ENCODE measurements at regions not wholly inside any gene's neighbourhood (a gene's known extent, or its start where the extent isn't known, plus 50 kb on each side); places are given as distances from the start of the nearest gene placed in this dataset.

DNA sequence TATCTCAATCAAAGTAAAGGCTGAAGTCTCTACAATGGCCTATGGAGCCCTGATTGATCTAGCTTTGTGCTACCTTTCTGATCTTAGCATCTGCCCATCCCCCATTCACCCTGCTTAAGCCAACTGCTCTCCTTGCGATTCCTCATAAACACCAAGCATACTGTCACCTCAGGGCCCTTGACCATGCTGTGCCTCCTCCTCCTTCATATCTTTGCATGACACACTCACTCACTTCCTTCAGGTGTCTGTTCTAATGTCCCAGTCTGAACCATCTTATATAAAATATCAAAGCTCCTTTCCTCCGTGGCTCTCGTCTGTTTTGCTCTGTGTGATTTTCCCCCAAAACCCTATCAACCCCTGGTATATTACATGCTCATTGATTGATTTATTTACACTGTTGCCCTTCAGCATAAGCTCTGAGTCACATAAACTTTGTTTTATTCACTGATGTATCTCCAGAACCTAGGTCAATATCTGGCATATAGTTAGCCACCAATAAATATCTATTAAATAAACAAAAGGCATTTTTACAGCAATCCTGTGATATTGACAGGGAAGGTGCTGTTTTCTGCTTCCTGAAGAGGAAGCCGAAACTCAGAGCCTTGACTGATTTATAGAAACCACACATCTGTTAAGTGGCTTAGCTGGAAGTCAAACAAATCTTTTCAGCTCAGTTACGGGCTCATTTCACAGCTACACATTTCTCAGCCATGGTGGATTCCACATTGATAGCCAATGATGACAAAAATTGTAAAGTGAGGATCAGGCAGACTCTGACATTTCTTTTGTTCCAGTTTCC lies 103.6 kb downstream of the BOD1 start:
- H3K9me2 ChIP-seq (ENCODE audit: low read depth, low read length), result peaks cover 3% of the 10 kb centered on the region; the same call in 1 of the 2 replicates
- H3K4me3 ChIP-seq (ENCODE audit: low read depth, low read length, poor library complexity, severe bottlenecking), result no peak overlapping the region
- no peak overlapping the region for H3K27ac ChIP-seq (ENCODE audit: low read depth, low read length, poor library complexity, severe bottlenecking)
- no peaks in the 10 kb centered on the region for H3K36me3 ChIP-seq (ENCODE audit: insufficient read depth, low read length)
- H3F3A ChIP-seq (ENCODE audit: insufficient read depth, low read length), result no peaks in the 10 kb centered on the region; the same call in 1 of the 2 replicates
- H3K27me3 ChIP-seq (ENCODE audit: insufficient read depth, low read length), result no peaks in the 10 kb centered on the region
- H3K9me3 ChIP-seq (ENCODE audit: low read length), result no peaks in the 10 kb centered on the region
- no peak overlapping the region for H3K4me2 ChIP-seq (ENCODE audit: low read length)
- H2AFZ ChIP-seq (ENCODE audit: low read length), result no peak overlapping the region
- TF ChIP-seq CTCF (IDR thresholded peaks at IDR 0.05; ENCODE audit: low read length), result no peak
- no peak for TF ChIP-seq EZH2 (IDR thresholded peaks at IDR 0.05; ENCODE audit: borderline replicate concordance, low read length)
- no peak overlapping the region for H3K9ac ChIP-seq (ENCODE audit: low read length)
- H4K20me1 ChIP-seq (ENCODE audit: insufficient read depth, low read length), result no peaks in the 10 kb centered on the region
- no peaks in the 10 kb centered on the region for H3K79me2 ChIP-seq (ENCODE audit: insufficient read depth, low read length)
- no peaks in the 10 kb centered on the region for H3K4me1 ChIP-seq (ENCODE audit: insufficient read depth, low read length, severe bottlenecking)

DNA sequence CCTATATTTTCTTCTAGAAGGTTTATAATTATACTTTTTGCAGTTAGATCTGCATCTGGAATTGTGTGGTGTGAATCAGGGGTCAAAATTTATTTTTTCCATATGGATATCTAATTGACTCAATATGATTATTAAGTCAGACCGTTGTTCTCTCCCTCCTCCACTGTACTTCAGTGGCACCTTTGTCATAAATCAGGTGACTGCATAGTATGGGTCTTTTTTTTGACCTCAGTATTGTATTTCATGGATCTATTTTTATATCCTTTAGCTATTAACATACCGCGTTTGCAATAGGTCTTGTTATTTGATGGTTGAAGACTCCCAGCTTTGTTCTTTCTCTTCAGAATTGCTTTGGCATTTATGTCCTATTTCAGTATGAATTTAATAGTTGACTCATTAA lies 107.4 kb downstream of the BOD1 start:
- Histone ChIP-seq H3K4me2 (ENCODE audit: low read length) (no peak overlapping the region), H3K27ac (ENCODE audit: low read depth, low read length, poor library complexity, severe bottlenecking) (no peak overlapping the region), H3K27me3 (ENCODE audit: insufficient read depth, low read length) (0 out of 2 replicates have a peak, but pooled peaks cover 6% of the 10 kb centered on the region), H3K79me2 (ENCODE audit: insufficient read depth, low read length) (no peaks in the 10 kb centered on the region), H3K9ac (ENCODE audit: low read length) (no peak overlapping the region), H4K20me1 (ENCODE audit: insufficient read depth, low read length) (no peaks in the 10 kb centered on the region), H3K4me3 (ENCODE audit: low read depth, low read length, poor library complexity, severe bottlenecking) (no peak overlapping the region), H3K9me3 (ENCODE audit: low read length) (no peaks in the 10 kb centered on the region; the same call in 1 of the 2 replicates), H2AFZ (ENCODE audit: low read length) (no peak overlapping the region), H3K4me1 (ENCODE audit: insufficient read depth, low read length, severe bottlenecking) (no peaks in the 10 kb centered on the region), H3F3A (ENCODE audit: insufficient read depth, low read length) (no peaks in the 10 kb centered on the region; the same call in 1 of the 2 replicates), H3K9me2 (ENCODE audit: low read depth, low read length) (peaks cover 3% of the 10 kb centered on the region; the same call in 1 of the 2 replicates), H3K36me3 (ENCODE audit: insufficient read depth, low read length) (no peaks in the 10 kb centered on the region)
- no peak for TF ChIP-seq CTCF (IDR thresholded peaks at IDR 0.05; ENCODE audit: low read length)
- TF ChIP-seq EZH2 (IDR thresholded peaks at IDR 0.05; ENCODE audit: borderline replicate concordance, low read length), result no peak

- TF ChIP-seq EZH2 (IDR thresholded peaks at IDR 0.05; ENCODE audit: borderline replicate concordance, low read length), result no peak
- TF ChIP-seq CTCF (IDR thresholded peaks at IDR 0.05; ENCODE audit: low read length), result no peak
- 0 out of 2 replicates have a peak, but pooled peaks cover 6% of the 10 kb centered on the region for H3K27me3 ChIP-seq (ENCODE audit: insufficient read depth, low read length)
- no peaks in the 10 kb centered on the region for H3K36me3 ChIP-seq (ENCODE audit: insufficient read depth, low read length)
- no peaks in the 10 kb centered on the region for H3K4me1 ChIP-seq (ENCODE audit: insufficient read depth, low read length, severe bottlenecking)
- no peaks in the 10 kb centered on the region; the same call in 1 of the 2 replicates for H3F3A ChIP-seq (ENCODE audit: insufficient read depth, low read length)
- no peaks in the 10 kb centered on the region; the same call in 1 of the 2 replicates for H3K9me3 ChIP-seq (ENCODE audit: low read length)
- H2AFZ ChIP-seq (ENCODE audit: low read length), result no peak overlapping the region
- H3K9ac ChIP-seq (ENCODE audit: low read length), result no peak overlapping the region
- no peak overlapping the region for H3K4me2 ChIP-seq (ENCODE audit: low read length)
- no peak overlapping the region for H3K27ac ChIP-seq (ENCODE audit: low read depth, low read length, poor library complexity, severe bottlenecking)
- no peaks in the 10 kb centered on the region for H4K20me1 ChIP-seq (ENCODE audit: insufficient read depth, low read length)
- H3K9me2 ChIP-seq (ENCODE audit: low read depth, low read length), result peaks cover 3% of the 10 kb centered on the region; the same call in 1 of the 2 replicates
- H3K79me2 ChIP-seq (ENCODE audit: insufficient read depth, low read length), result no peaks in the 10 kb centered on the region
- H3K4me3 ChIP-seq (ENCODE audit: low read depth, low read length, poor library complexity, severe bottlenecking), result no peak overlapping the region
Observed at GRCh38 chr5:173507171-173507570, 109.3 kb downstream of the BOD1 start.

Measured in OCI-LY1 (cell line).